Transverse colon (tissue), 4 donors: ENCODE measurements at regions not wholly inside any gene's neighbourhood (a gene's known extent, or its start where the extent isn't known, plus 50 kb on each side); places are given as distances from the start of the nearest gene placed in this dataset.

ENCODE experiments used
- DNase-seq: peaks from one replicate; pipeline ENCODE4 v3.0.0-alpha.2; 2019
- H3K27ac ChIP-seq, 4 donors: fragments of 200-600 bp; sonication (generic); 2 replicates each; pipeline ENCODE4 v1.5.1; 2016 to 2018; ENCODE audit warnings: inconsistent platforms in 4 of 4
- H3K27me3 ChIP-seq: fragments of 200-600 bp; sonication (generic); 2 replicates; pipeline ENCODE4 v1.5.1; 2017; ENCODE audit warnings: inconsistent platforms
- H3K36me3 ChIP-seq, 4 donors: fragments of 200-600 bp; sonication (generic); 2 replicates each; pipeline ENCODE4 v1.5.1; 2017 to 2019; ENCODE audit warnings: inconsistent platforms in 4 of 4
- H3K4me1 ChIP-seq, 4 donors: fragments of 200-600 bp; sonication (generic); 2 replicates each; pipeline ENCODE4 v1.5.1; 2017 to 2020; ENCODE audit warnings: inconsistent platforms in 4 of 4
- H3K4me3 ChIP-seq, 4 donors: fragments of 200-600 bp; sonication (generic); 1 replicate in 1 of 4; 2 replicates in 3 of 4; pipeline versions ENCODE4 v1.5.1 to v1.6.1; 2017 to 2019; ENCODE audit warnings: inconsistent platforms in 4 of 4
- H3K9me3 ChIP-seq, 2 donors: fragments of 200-600 bp; sonication (generic); 2 replicates each; pipeline ENCODE4 v1.5.1; 2017 to 2019; ENCODE audit warnings: inconsistent platforms in 2 of 2
- CTCF ChIP-seq, 5 experiments: fragments of 200-600 bp in 3 of 5; fragments of 450-650 bp in 2 of 5; sonication (generic) in 3 of 5; IDR thresholded peaks; 1 replicate in 2 of 5; 2 replicates in 3 of 5; pipeline ENCODE4 v1.5.1; 2016 to 2017; ENCODE audit warnings: antibody characterized with exemption in 5 of 5, inconsistent platforms in 3 of 5, mild to moderate bottlenecking in 2 of 5, moderate library complexity in 1 of 5
- EP300 ChIP-seq: sonication (generic); formaldehyde crosslinking; IDR thresholded peaks from one replicate; pipeline ENCODE4 v1.6.1; 2017; ENCODE audit warnings: antibody characterized with exemption, low read depth
- POLR2A ChIP-seq: fragments of 450-650 bp; IDR thresholded peaks from one replicate; pipeline ENCODE4 v1.6.1; 2016; ENCODE audit warnings: antibody characterized with exemption, mild to moderate bottlenecking, moderate library complexity
- POLR2AphosphoS5 ChIP-seq, 3 donors: sonication (generic); formaldehyde crosslinking; IDR thresholded peaks; one replicate each; pipeline ENCODE4 v1.6.1; 2016; ENCODE audit warnings: antibody characterized with exemption in 3 of 3
- WGBS, 2 donors: methylation state at CpG; one replicate each; pipeline ENCODE4 v1.1.5; 2018; ENCODE audit warnings: low coverage in 1 of 2; 5-methylcytosine and 5-hydroxymethylcytosine counted together
- in situ Hi-C, 4 donors: fragments of 200-750 bp; cut with MboI; loops; one replicate each; pipeline versions ENCODE4 v1.15.0 to v1.15.1; 2017; ENCODE audit warnings: low sequenced_read_pairs in 3 of 4, low pct_ligation_motif_present in 1 of 4, low pct_unique_long_range_greater_than_20kb in 1 of 4
- intact Hi-C: fragments of 100-400 bp; cut with DNase I; formaldehyde crosslinking; loops from one replicate; pipeline ENCODE4 v1.15.1; 2023; ENCODE audit warnings: low total_unique reads

GRCh38 chr1:177384461-177384860, 213.7 kb downstream of the BRINP2 start:
- no peak for DNase-seq
- 73% methylated on average over 3 of the region's 3 CpGs; no CpG with 5 or more reads in 1 of the 2 donors for WGBS, 2 donors
- in situ Hi-C loops, result no loop called here
- H3K36me3 ChIP-seq, result no peaks in the 10 kb centered on the region
- H3K9me3 ChIP-seq, result no peaks in the 10 kb centered on the region
- intact Hi-C loops, result no loop called here
- no peak overlapping the region for H3K27ac ChIP-seq
- H3K4me3 ChIP-seq, result no peak overlapping the region
- TF ChIP-seq POLR2AphosphoS5 (IDR thresholded peaks at IDR 0.05), result no peak
- no peak for TF ChIP-seq CTCF (IDR thresholded peaks at IDR 0.05)
- no peak for TF ChIP-seq POLR2A
- no peak for TF ChIP-seq EP300
- no peaks in the 10 kb centered on the region for H3K27me3 ChIP-seq
- no peaks in the 10 kb centered on the region for H3K4me1 ChIP-seq

GRCh38 chr1:177383715-177384114, 213.0 kb downstream of the BRINP2 start:
- no peak for DNase-seq
- Histone ChIP-seq H3K27ac (no peak overlapping the region), H3K4me1 (no peaks in the 10 kb centered on the region), H3K9me3 (no peaks in the 10 kb centered on the region), H3K4me3 (no peak overlapping the region), H3K27me3 (no peaks in the 10 kb centered on the region), H3K36me3 (no peaks in the 10 kb centered on the region)
- 71 to 73% methylated on average over 1 of the region's 1 CpG for WGBS, 2 donors
- in situ Hi-C loops, result no loop called here
- intact Hi-C loops, result no loop called here
- TF ChIP-seq POLR2A, result no peak
- TF ChIP-seq CTCF (IDR thresholded peaks at IDR 0.05), result no peak
- no peak for TF ChIP-seq POLR2AphosphoS5 (IDR thresholded peaks at IDR 0.05)
- TF ChIP-seq EP300, result no peak

GRCh38 chr1:177377866-177378265, 207.1 kb downstream of the BRINP2 start:
- H3K4me1 ChIP-seq, result no peaks in the 10 kb centered on the region
- no peaks in the 10 kb centered on the region for H3K36me3 ChIP-seq
- in situ Hi-C loops (no loop called here), intact Hi-C loops (no loop called here)
- H3K27ac ChIP-seq, result no peak overlapping the region
- H3K9me3 ChIP-seq, result no peaks in the 10 kb centered on the region
- 25 to 57% methylated on average over 1 to 2 of the region's 2 CpGs for WGBS, 2 donors
- TF ChIP-seq POLR2AphosphoS5 (IDR thresholded peaks at IDR 0.05) (no peak), CTCF (IDR thresholded peaks at IDR 0.05) (no peak), POLR2A (no peak), EP300 (no peak)
- H3K27me3 ChIP-seq, result no peaks in the 10 kb centered on the region
- no peak for DNase-seq
- no peak overlapping the region for H3K4me3 ChIP-seq

GRCh38 chr1:177368255-177368654, 197.5 kb downstream of the BRINP2 start:
- Histone ChIP-seq H3K27ac (no peak overlapping the region), H3K36me3 (no peaks in the 10 kb centered on the region), H3K9me3 (no peaks in the 10 kb centered on the region), H3K4me1 (no peaks in the 10 kb centered on the region), H3K27me3 (no peaks in the 10 kb centered on the region), H3K4me3 (no peak overlapping the region)
- intact Hi-C loops, result no loop called here
- no peak for DNase-seq
- in situ Hi-C loops, result no loop called here
- TF ChIP-seq POLR2A, result no peak
- no peak for TF ChIP-seq EP300

- intact Hi-C loops (no loop called here), in situ Hi-C loops (no loop called here)
- no peak for DNase-seq
- no peaks in the 10 kb centered on the region for H3K4me1 ChIP-seq
- H3K27ac ChIP-seq, result no peak overlapping the region
- H3K4me3 ChIP-seq, result no peak overlapping the region
- H3K27me3 ChIP-seq, result no peaks in the 10 kb centered on the region
- H3K36me3 ChIP-seq, result no peaks in the 10 kb centered on the region
- no peak for TF ChIP-seq CTCF (IDR thresholded peaks at IDR 0.05)
- TF ChIP-seq POLR2AphosphoS5 (IDR thresholded peaks at IDR 0.05), result no peak
- TF ChIP-seq POLR2A, result no peak
- TF ChIP-seq EP300, result no peak
- WGBS, 2 donors, result 59 to 100% methylated on average over 1 to 2 of the region's 2 CpGs
- H3K9me3 ChIP-seq, result no peaks in the 10 kb centered on the region
Measured at GRCh38 chr1:177366091-177366490, 195.3 kb downstream of the BRINP2 start.
